Right lobe of liver (tissue), 6 donors: ENCODE measurements at regions not wholly inside any gene's neighbourhood (a gene's known extent, or its start where the extent isn't known, plus 50 kb on each side); places are given as distances from the start of the nearest gene placed in this dataset.
"Not testable (repeated sequence)": the region's sequence is repeated elsewhere in the genome, so short reads cannot be mapped to it uniquely, and the experiment has no call there.

Source experiments
- ATAC-seq, 4 donors: fragments of 200-7000 bp; cut with Tn5 transposase; one replicate each; pipeline ENCODE4 v1.9.1; 2020; ENCODE audit warnings: mild to moderate bottlenecking in 4 of 4, moderate library complexity in 4 of 4
- DNase-seq, 3 donors: peaks; one replicate each; pipeline ENCODE4 v3.0.0-alpha.2; 2020
- H3K27ac ChIP-seq, 3 donors: fragments of 200-600 bp; one replicate each; pipeline ENCODE4 v1.8.0; 2022
- H3K27me3 ChIP-seq, 2 donors: fragments of 200-600 bp; one replicate each; pipeline ENCODE4 v1.8.0; 2022
- H3K36me3 ChIP-seq, 4 donors: fragments of 200-600 bp; sonication (generic) in 1 of 4; one replicate each; pipeline versions ENCODE4 v1.5.1 to v1.8.0; 2017 to 2022; ENCODE audit warnings: control low read depth in 1 of 4
- H3K4me1 ChIP-seq, 4 donors: fragments of 200-600 bp; sonication (generic) in 1 of 4; one replicate each; pipeline versions ENCODE4 v1.5.1 to v1.8.0; 2017 to 2022; ENCODE audit warnings: control low read depth in 1 of 4
- H3K4me3 ChIP-seq, 3 donors: fragments of 200-600 bp; one replicate each; pipeline ENCODE4 v1.8.0; 2022
- H3K9me3 ChIP-seq, 4 donors: fragments of 200-600 bp; sonication (generic) in 1 of 4; one replicate each; pipeline versions ENCODE4 v1.5.1 to v1.8.0; 2017 to 2022; ENCODE audit warnings: control low read depth in 1 of 4
- POLR2A ChIP-seq: fragments of 450-650 bp; IDR thresholded peaks from one replicate; pipeline ENCODE4 v1.6.1; 2017; ENCODE audit warnings: antibody characterized with exemption, mild to moderate bottlenecking
- WGBS: methylation state at CpG from one replicate; pipeline ENCODE4 v1.1.6; 2018; ENCODE audit warnings: low coverage, low lambda C conversion rate; ENCODE audit not compliant: insufficient coverage; ENCODE audit errors: missing lambda C conversion rate; 5-methylcytosine and 5-hydroxymethylcytosine counted together
- intact Hi-C, 2 donors: fragments of 100-400 bp; cut with DNase I; formaldehyde crosslinking; loops; one replicate each; pipeline versions ENCODE4 v1.11.2 to v1.14.1; 2022
- TF ChIP-seq, protein P1 (sequence below), 4 donors: fragments of 200-600 bp in 3 of 4; fragments of 450-650 bp in 1 of 4; IDR thresholded peaks; one replicate each; pipeline versions ENCODE4 v1.5.1 to v1.8.0; 2016 to 2022; ENCODE audit warnings: antibody characterized with exemption in 4 of 4, mild to moderate bottlenecking in 2 of 4
- donor health status: DM: no; HTN: yes; CAD: no.
- donor health status: DM: no; HTN: no; CAD: no.
- donor health status: DM: no; HTN: no; CAD: no.
- donor health status: DM: no; HTN: yes; CAD: no.
- donor health status: DM: no; HTN: yes; CAD: no.

DNA sequence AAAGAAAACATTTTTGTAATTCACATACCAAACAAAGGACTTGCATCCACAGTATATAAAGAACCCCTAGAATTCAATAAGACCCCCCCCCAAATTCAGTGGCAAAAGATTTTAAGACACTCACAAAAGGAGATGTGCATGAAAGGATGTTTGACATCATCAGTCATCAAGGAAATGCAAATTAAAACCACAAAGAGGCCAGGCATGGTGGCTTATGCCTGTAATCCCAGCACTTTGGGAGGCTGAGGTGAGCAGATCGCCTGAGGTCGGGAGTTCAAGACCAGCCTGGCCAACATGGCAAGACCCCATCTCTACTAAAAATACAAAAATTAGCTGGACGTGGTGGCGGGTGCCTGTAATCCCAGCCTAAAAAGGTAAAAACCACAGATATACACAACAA, 61.3 kb downstream of the AIPL1 start:
- H3K9me3 ChIP-seq, ATAC-seq, H3K36me3 ChIP-seq, intact Hi-C loops, H3K27me3 ChIP-seq, DNase-seq, H3K27ac ChIP-seq, H3K4me3 ChIP-seq, H3K4me1 ChIP-seq: not testable (repeated sequence)
- 61% methylated on average over 3 of the region's 4 CpGs for WGBS

DNA sequence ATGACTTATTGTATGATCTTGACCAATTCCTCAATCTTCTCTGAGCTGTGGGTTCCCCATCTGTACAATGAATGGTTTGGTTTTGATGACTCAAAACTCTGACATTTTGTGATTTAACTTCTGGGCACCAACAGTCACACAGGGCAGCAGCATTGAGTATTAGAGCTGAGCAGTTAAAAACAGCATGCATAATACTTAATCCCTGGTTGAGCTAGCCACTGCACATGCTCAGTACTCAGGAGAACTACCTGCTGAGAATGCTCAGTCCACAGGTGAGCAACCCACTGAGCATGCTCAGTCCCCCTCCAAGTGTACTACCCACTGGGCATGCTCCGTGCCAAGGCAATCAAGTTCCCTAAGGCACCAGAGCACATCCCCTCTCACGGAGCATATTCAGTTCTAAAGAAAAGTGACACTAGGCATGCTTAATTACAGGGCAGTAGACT, 68.7 kb downstream of the AIPL1 start:
- no peaks in the 10 kb centered on the region for H3K36me3 ChIP-seq
- H3K4me3 ChIP-seq: no peak overlapping the region
- intact Hi-C loops: no loop called here
- H3K4me1 ChIP-seq: no peaks in the 10 kb centered on the region
- no peak overlapping the region for H3K27ac ChIP-seq
- DNase-seq (no peak), ATAC-seq (no peak)
- no peaks in the 10 kb centered on the region for H3K9me3 ChIP-seq
- H3K27me3 ChIP-seq: no peaks in the 10 kb centered on the region
- no CpG with 5 or more reads among the region's 2 CpGs for WGBS
- TF ChIP-seq POLR2A: no peak
- TF ChIP-seq, protein P1, sequence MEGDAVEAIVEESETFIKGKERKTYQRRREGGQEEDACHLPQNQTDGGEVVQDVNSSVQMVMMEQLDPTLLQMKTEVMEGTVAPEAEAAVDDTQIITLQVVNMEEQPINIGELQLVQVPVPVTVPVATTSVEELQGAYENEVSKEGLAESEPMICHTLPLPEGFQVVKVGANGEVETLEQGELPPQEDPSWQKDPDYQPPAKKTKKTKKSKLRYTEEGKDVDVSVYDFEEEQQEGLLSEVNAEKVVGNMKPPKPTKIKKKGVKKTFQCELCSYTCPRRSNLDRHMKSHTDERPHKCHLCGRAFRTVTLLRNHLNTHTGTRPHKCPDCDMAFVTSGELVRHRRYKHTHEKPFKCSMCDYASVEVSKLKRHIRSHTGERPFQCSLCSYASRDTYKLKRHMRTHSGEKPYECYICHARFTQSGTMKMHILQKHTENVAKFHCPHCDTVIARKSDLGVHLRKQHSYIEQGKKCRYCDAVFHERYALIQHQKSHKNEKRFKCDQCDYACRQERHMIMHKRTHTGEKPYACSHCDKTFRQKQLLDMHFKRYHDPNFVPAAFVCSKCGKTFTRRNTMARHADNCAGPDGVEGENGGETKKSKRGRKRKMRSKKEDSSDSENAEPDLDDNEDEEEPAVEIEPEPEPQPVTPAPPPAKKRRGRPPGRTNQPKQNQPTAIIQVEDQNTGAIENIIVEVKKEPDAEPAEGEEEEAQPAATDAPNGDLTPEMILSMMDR (IDR thresholded peaks at IDR 0.05): no peak

DNA sequence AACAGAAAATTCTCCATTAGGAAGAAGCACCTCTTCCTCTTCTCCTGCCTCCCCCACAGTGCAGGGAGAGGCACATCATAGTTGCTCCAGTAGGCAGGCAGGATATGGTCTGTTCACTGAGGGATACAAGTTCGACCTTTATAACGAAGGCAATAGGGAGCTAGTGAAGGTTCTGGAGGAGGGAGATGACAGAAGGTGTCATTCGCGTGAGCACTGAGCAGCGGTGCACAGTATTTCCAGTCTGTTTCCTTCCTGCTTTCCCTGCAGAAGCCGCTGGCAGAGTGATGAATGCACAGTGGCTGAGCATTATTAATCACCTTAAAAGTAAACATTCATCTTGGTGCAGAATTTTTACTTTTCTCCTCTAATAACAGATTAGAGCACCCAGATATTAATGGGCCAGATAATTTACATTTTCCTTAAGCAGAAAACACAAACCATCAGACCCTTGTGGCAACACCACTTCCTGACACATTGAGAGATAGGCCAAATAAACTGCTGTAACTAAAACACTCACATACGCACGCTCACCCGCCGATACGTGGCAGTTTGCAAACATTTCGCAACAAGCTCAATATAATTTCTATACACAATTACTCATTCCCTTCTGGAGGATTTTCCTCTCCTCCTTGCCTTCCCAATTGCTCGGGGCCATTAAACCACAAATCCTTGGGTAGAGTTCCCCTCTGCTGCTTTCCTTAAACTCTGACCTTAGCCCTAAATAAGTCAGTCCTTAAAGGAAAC, 69.5 kb downstream of the AIPL1 start:
- no peak for DNase-seq
- 34% methylated on average over 13 of the region's 13 CpGs for WGBS
- Histone ChIP-seq H3K27ac (no peak overlapping the region), H3K4me1 (no peaks in the 10 kb centered on the region), H3K4me3 (no peak overlapping the region), H3K9me3 (no peaks in the 10 kb centered on the region), H3K36me3 (no peaks in the 10 kb centered on the region), H3K27me3 (no peaks in the 10 kb centered on the region)
- intact Hi-C loops: no loop called here
- ATAC-seq: no peak
- TF ChIP-seq POLR2A: no peak
- TF ChIP-seq, protein P1 (IDR thresholded peaks at IDR 0.05): no peak

DNA sequence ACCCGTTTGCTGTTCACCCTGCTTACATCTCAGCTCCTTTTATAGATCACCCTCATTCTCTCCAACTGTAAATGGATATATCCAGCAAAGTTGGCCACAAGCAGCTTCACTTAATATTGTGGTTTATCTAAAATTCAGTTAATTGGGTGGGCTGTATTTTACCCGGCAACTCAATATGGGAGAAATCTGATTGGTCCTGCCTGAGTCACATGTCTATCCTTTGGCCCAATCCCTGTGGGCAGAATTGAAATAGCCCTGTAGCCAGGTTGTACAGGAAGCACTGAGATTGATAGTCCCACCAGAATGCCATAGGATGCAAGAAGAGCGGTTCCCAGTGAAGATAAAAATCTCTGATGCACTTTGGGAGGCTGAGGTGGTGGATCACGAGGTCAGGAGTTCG, 73.2 kb downstream of the AIPL1 start:
- Histone ChIP-seq H3K36me3 (no peaks in the 10 kb centered on the region), H3K4me3 (no peak overlapping the region), H3K4me1 (no peaks in the 10 kb centered on the region), H3K27ac (no peak overlapping the region), H3K27me3 (no peaks in the 10 kb centered on the region), H3K9me3 (no peaks in the 10 kb centered on the region)
- no peak for DNase-seq
- 49% methylated on average over 5 of the region's 5 CpGs for WGBS
- no peak for TF ChIP-seq POLR2A
- TF ChIP-seq, protein P1 (IDR thresholded peaks at IDR 0.05): no peak
- intact Hi-C loops: no loop called here
- no peak for ATAC-seq

DNA sequence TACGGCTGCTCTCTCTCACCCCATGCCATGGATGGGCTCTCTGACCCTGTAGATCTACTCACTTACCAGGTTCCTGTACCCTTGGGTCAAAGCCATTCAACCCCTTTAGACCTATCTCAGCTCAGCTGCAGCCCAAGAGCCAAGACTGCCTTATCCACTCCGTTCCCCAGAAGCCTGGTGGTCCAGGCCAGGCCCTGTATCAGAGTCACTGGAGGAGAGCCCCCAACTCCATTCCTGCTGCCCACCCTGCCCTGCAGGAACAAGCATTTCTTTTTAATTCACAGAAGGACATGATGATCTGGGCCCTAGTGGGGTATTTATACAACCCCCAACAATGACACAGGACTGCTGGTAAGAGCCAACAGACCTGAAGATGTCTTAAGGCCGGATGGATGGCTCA, 76.8 kb downstream of the AIPL1 start:
- intact Hi-C loops: no loop called here
- H3K4me3 ChIP-seq: no peak overlapping the region
- no peaks in the 10 kb centered on the region for H3K27me3 ChIP-seq
- no peaks in the 10 kb centered on the region for H3K4me1 ChIP-seq
- no peaks in the 10 kb centered on the region for H3K36me3 ChIP-seq
- DNase-seq (no peak), ATAC-seq (no peak)
- TF ChIP-seq, protein P1 (IDR thresholded peaks at IDR 0.05): no peak
- TF ChIP-seq POLR2A: no peak
- 42% methylated on average over 1 of the region's 3 CpGs for WGBS
- no peak overlapping the region for H3K27ac ChIP-seq
- no peaks in the 10 kb centered on the region for H3K9me3 ChIP-seq
